ENCODE measurements at regions not wholly inside any gene's neighbourhood (a gene's known extent, or its start where the extent isn't known, plus 50 kb on each side); places are given as distances from the start of the nearest gene placed in this dataset.

- DNase-seq = peak; percentile 32
- in situ Hi-C loops (cut with MboI; ENCODE audit: low pct_unique_long_range_greater_than_20kb, low sequenced_read_pairs) = no loop called here
These were observed 338.3 kb upstream of the CHD6 start for GRCh38 chr20:41956338-41957074.

- DNase-seq = no peak
- in situ Hi-C loops (cut with MboI; ENCODE audit: low pct_unique_long_range_greater_than_20kb, low sequenced_read_pairs) = no loop called here
These were observed 334.0 kb upstream of the CHD6 start for GRCh38 chr20:41952166-41952565.

GRCh38 chr20:41951615-41952014 lies 333.4 kb upstream of the CHD6 start:
- in situ Hi-C loops (cut with MboI; ENCODE audit: low pct_unique_long_range_greater_than_20kb, low sequenced_read_pairs) = no loop called here

GRCh38 chr20:41939659-41940058 lies 321.5 kb upstream of the CHD6 start:
- DNase-seq = no peak

More at GRCh38 chr20:41951615-41952014, 333.4 kb upstream of the CHD6 start:
- no peak for DNase-seq

GRCh38 chr20:41938353-41938752 lies 320.2 kb upstream of the CHD6 start:
- in situ Hi-C loops (cut with MboI; ENCODE audit: low pct_unique_long_range_greater_than_20kb, low sequenced_read_pairs) = no loop called here

More at GRCh38 chr20:41939659-41940058, 321.5 kb upstream of the CHD6 start:
- in situ Hi-C loops (cut with MboI; ENCODE audit: low pct_unique_long_range_greater_than_20kb, low sequenced_read_pairs) = no loop called here

GRCh38 chr20:41935259-41935791 lies 317.1 kb upstream of the CHD6 start:
- in situ Hi-C loops (cut with MboI; ENCODE audit: low pct_unique_long_range_greater_than_20kb, low sequenced_read_pairs) = no loop called here

More at GRCh38 chr20:41938353-41938752, 320.2 kb upstream of the CHD6 start:
- DNase-seq = no peak

GRCh38 chr20:41932431-41932830 lies 314.3 kb upstream of the CHD6 start:
- DNase-seq = no peak
- in situ Hi-C loops (cut with MboI; ENCODE audit: low pct_unique_long_range_greater_than_20kb, low sequenced_read_pairs) = no loop called here

More at GRCh38 chr20:41935259-41935791, 317.1 kb upstream of the CHD6 start:
- DNase-seq = no peak

GRCh38 chr20:41927655-41928054 lies 309.5 kb upstream of the CHD6 start:
- in situ Hi-C loops (cut with MboI; ENCODE audit: low pct_unique_long_range_greater_than_20kb, low sequenced_read_pairs) = no loop called here
- DNase-seq = no peak

- no peak for DNase-seq
- in situ Hi-C loops (cut with MboI; ENCODE audit: low pct_unique_long_range_greater_than_20kb, low sequenced_read_pairs) = no loop called here
These were observed 309.0 kb upstream of the CHD6 start for GRCh38 chr20:41927189-41927588.

GRCh38 chr20:41925476-41925875 lies 307.3 kb upstream of the CHD6 start:
- in situ Hi-C loops (cut with MboI; ENCODE audit: low pct_unique_long_range_greater_than_20kb, low sequenced_read_pairs) = no loop called here

GRCh38 chr20:41923624-41924023 lies 305.4 kb upstream of the CHD6 start:
- in situ Hi-C loops (cut with MboI; ENCODE audit: low pct_unique_long_range_greater_than_20kb, low sequenced_read_pairs) = no loop called here
- no peak for DNase-seq

More at GRCh38 chr20:41925476-41925875, 307.3 kb upstream of the CHD6 start:
- no peak for DNase-seq

- no peak for DNase-seq
- in situ Hi-C loops (cut with MboI; ENCODE audit: low pct_unique_long_range_greater_than_20kb, low sequenced_read_pairs) = no loop called here
These were observed 295.0 kb upstream of the CHD6 start for GRCh38 chr20:41913146-41913545.

GRCh38 chr20:41910558-41910957 lies 292.4 kb upstream of the CHD6 start:
- in situ Hi-C loops (cut with MboI; ENCODE audit: low pct_unique_long_range_greater_than_20kb, low sequenced_read_pairs) = no loop called here
- DNase-seq = no peak

- no peak for DNase-seq
- in situ Hi-C loops (cut with MboI; ENCODE audit: low pct_unique_long_range_greater_than_20kb, low sequenced_read_pairs) = no loop called here
These were observed 287.0 kb upstream of the CHD6 start for GRCh38 chr20:41905199-41905598.

GRCh38 chr20:41903586-41903985 lies 285.4 kb upstream of the CHD6 start:
- in situ Hi-C loops (cut with MboI; ENCODE audit: low pct_unique_long_range_greater_than_20kb, low sequenced_read_pairs) = no loop called here
- DNase-seq = no peak

- in situ Hi-C loops (cut with MboI; ENCODE audit: low pct_unique_long_range_greater_than_20kb, low sequenced_read_pairs) = no loop called here
- no peak for DNase-seq
These were observed 284.2 kb upstream of the CHD6 start for GRCh38 chr20:41902346-41902745.

- no peak for DNase-seq
- in situ Hi-C loops (cut with MboI; ENCODE audit: low pct_unique_long_range_greater_than_20kb, low sequenced_read_pairs) = no loop called here
These were observed 282.1 kb upstream of the CHD6 start for GRCh38 chr20:41900201-41900691.

GRCh38 chr20:41897708-41898107 lies 279.5 kb upstream of the CHD6 start:
- no peak for DNase-seq
- in situ Hi-C loops (cut with MboI; ENCODE audit: low pct_unique_long_range_greater_than_20kb, low sequenced_read_pairs) = no loop called here

GRCh38 chr20:41895241-41896032 lies 277.3 kb upstream of the CHD6 start:
- no peak for DNase-seq
- in situ Hi-C loops (cut with MboI; ENCODE audit: low pct_unique_long_range_greater_than_20kb, low sequenced_read_pairs) = no loop called here
